Transverse colon (tissue), 4 donors: ENCODE measurements at regions not wholly inside any gene's neighbourhood (a gene's known extent, or its start where the extent isn't known, plus 50 kb on each side); places are given as distances from the start of the nearest gene placed in this dataset.

ENCODE experiments used
- EP300 ChIP-seq: sonication (generic); formaldehyde crosslinking; IDR thresholded peaks from one replicate; pipeline ENCODE4 v1.6.1; 2017; ENCODE audit warnings: antibody characterized with exemption, low read depth
- POLR2A ChIP-seq: fragments of 450-650 bp; IDR thresholded peaks from one replicate; pipeline ENCODE4 v1.6.1; 2016; ENCODE audit warnings: antibody characterized with exemption, mild to moderate bottlenecking, moderate library complexity
- POLR2AphosphoS5 ChIP-seq, 3 donors: sonication (generic); formaldehyde crosslinking; IDR thresholded peaks; one replicate each; pipeline ENCODE4 v1.6.1; 2016; ENCODE audit warnings: antibody characterized with exemption in 3 of 3
- TF ChIP-seq, protein P1 (sequence below), 5 experiments: fragments of 200-600 bp in 3 of 5; fragments of 450-650 bp in 2 of 5; sonication (generic) in 3 of 5; IDR thresholded peaks; 1 replicate in 2 of 5; 2 replicates in 3 of 5; pipeline ENCODE4 v1.5.1; 2016 to 2017; ENCODE audit warnings: antibody characterized with exemption in 5 of 5, inconsistent platforms in 3 of 5, mild to moderate bottlenecking in 2 of 5, moderate library complexity in 1 of 5

DNA sequence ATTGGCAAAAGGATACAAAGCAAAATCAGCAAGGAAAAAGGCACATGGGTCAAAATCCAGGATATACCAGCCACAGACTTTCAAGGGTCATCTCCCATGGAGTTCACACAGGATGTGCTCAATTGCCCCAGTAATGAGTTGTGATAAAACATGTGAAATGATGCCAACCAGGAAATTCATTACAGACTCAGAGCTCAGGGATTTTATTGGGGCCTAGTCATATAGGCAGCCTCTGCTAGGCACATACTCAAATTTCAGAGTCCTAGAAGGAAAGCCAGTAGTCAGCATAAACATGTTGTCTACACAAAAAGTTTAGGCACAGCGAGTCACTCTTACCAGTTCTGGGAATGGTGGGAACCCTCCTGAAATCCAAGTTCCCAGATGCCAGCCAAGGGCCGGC is 64.4 kb upstream of the OSBPL8 start:
- TF ChIP-seq, protein P1, sequence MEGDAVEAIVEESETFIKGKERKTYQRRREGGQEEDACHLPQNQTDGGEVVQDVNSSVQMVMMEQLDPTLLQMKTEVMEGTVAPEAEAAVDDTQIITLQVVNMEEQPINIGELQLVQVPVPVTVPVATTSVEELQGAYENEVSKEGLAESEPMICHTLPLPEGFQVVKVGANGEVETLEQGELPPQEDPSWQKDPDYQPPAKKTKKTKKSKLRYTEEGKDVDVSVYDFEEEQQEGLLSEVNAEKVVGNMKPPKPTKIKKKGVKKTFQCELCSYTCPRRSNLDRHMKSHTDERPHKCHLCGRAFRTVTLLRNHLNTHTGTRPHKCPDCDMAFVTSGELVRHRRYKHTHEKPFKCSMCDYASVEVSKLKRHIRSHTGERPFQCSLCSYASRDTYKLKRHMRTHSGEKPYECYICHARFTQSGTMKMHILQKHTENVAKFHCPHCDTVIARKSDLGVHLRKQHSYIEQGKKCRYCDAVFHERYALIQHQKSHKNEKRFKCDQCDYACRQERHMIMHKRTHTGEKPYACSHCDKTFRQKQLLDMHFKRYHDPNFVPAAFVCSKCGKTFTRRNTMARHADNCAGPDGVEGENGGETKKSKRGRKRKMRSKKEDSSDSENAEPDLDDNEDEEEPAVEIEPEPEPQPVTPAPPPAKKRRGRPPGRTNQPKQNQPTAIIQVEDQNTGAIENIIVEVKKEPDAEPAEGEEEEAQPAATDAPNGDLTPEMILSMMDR (IDR thresholded peaks at IDR 0.05), result no peak
- peak in 2 of 3 donors; percentile 8 to 37 for TF ChIP-seq POLR2AphosphoS5 (IDR thresholded peaks at IDR 0.05)
- TF ChIP-seq POLR2A, result no peak
- TF ChIP-seq EP300, result no peak
